ENCODE measurements at regions not wholly inside any gene's neighbourhood (a gene's known extent, or its start where the extent isn't known, plus 50 kb on each side); places are given as distances from the start of the nearest gene placed in this dataset.

- no peak for TF ChIP-seq ZNF462 (CRISPR knock-in tag; IDR thresholded peaks at IDR 0.05)
- TF ChIP-seq ZNF331 (CRISPR knock-in tag; IDR thresholded peaks at IDR 0.05; ENCODE audit: low read depth) = no peak
- no peak for TF ChIP-seq POLR2AphosphoS5 (IDR thresholded peaks at IDR 0.05; ENCODE audit: low read depth)
- TF ChIP-seq EZH2phosphoT487 (IDR thresholded peaks at IDR 0.05; ENCODE audit: unreplicated experiment) = no peak
- no peak for TF ChIP-seq CTCF (conservative IDR thresholded peaks at IDR 0.05; ENCODE audit: low read depth in 2 of 2)
- no peak for TF ChIP-seq NANOG (IDR thresholded peaks at IDR 0.05; ENCODE audit: borderline replicate concordance)
- no peak for TF ChIP-seq JUNB (IDR thresholded peaks at IDR 0.05; ENCODE audit: unreplicated experiment)
- TF ChIP-seq CREB1 (CRISPR knock-in tag; IDR thresholded peaks at IDR 0.05; ENCODE audit: low read depth) = no peak
- no peak for TF ChIP-seq STAT1 (IDR thresholded peaks at IDR 0.05; ENCODE audit: unreplicated experiment)
- no peak for TF ChIP-seq ZNF114 (CRISPR knock-in tag; IDR thresholded peaks at IDR 0.05)
These were observed 1713.0 kb upstream of the CDH9 start (continued) for GRCh38 chr5:28751396-28751795.

Data from GM23338 (cell line).